ENCODE measurements at regions not wholly inside any gene's neighbourhood (a gene's known extent, or its start where the extent isn't known, plus 50 kb on each side); places are given as distances from the start of the nearest gene placed in this dataset.

- intact Hi-C loops (cut with DNase I) = no loop called here
- no peaks in the 10 kb centered on the region for H3K36me3 ChIP-seq
- TF ChIP-seq POLR2A (IDR thresholded peaks at IDR 0.05) (no peak), EP300 (IDR thresholded peaks at IDR 0.05) (no peak), CTCF (IDR thresholded peaks at IDR 0.05) (no peak)
- no peaks in the 10 kb centered on the region for H3K4me1 ChIP-seq (ENCODE audit: insufficient read depth)
- H3K27me3 ChIP-seq = no peaks in the 10 kb centered on the region
- H3K4me3 ChIP-seq = no peak overlapping the region
- DNase-seq = no peak
- H3K9me3 ChIP-seq = no peaks in the 10 kb centered on the region
- H3K27ac ChIP-seq = no peak overlapping the region
- WGBS, 3 donors = 79 to 89% (median 80%) methylated on average over 9 of the region's 9 CpGs
Observed at GRCh38 chr12:111088409-111088808, 168.0 kb upstream of the MYL2 start.

GRCh38 chr12:111086947-111087700 is 166.7 kb upstream of the MYL2 start:
- Histone ChIP-seq H3K27ac (no peak overlapping the region), H3K9me3 (no peaks in the 10 kb centered on the region), H3K27me3 (no peaks in the 10 kb centered on the region), H3K36me3 (no peaks in the 10 kb centered on the region), H3K4me3 (no peak overlapping the region), H3K4me1 (ENCODE audit: insufficient read depth) (no peaks in the 10 kb centered on the region)
- TF ChIP-seq EP300 (IDR thresholded peaks at IDR 0.05) (no peak), POLR2A (IDR thresholded peaks at IDR 0.05) (no peak), CTCF (IDR thresholded peaks at IDR 0.05) (no peak)
- DNase-seq = no peak
- intact Hi-C loops (cut with DNase I) = no loop called here
- 76 to 81% (median 78%) methylated on average over 12 of the region's 12 CpGs for WGBS, 3 donors

- intact Hi-C loops (cut with DNase I) = no loop called here
- H3K4me3 ChIP-seq = no peak overlapping the region
- no peaks in the 10 kb centered on the region for H3K36me3 ChIP-seq
- DNase-seq = no peak
- H3K4me1 ChIP-seq (ENCODE audit: insufficient read depth) = no peaks in the 10 kb centered on the region
- no peak for TF ChIP-seq POLR2A (IDR thresholded peaks at IDR 0.05)
- TF ChIP-seq EP300 (IDR thresholded peaks at IDR 0.05) = no peak
- no peak for TF ChIP-seq CTCF (IDR thresholded peaks at IDR 0.05)
- WGBS, 3 donors = 71 to 96% (median 82%) methylated on average over 1 of the region's 1 CpG
- no peaks in the 10 kb centered on the region for H3K9me3 ChIP-seq
- no peaks in the 10 kb centered on the region for H3K27me3 ChIP-seq
- H3K27ac ChIP-seq = no peak overlapping the region
Observed at GRCh38 chr12:111085096-111085495, 164.7 kb upstream of the MYL2 start.

GRCh38 chr12:111084605-111085004 is 164.2 kb upstream of the MYL2 start:
- H3K27me3 ChIP-seq = no peaks in the 10 kb centered on the region
- no peaks in the 10 kb centered on the region for H3K36me3 ChIP-seq
- H3K9me3 ChIP-seq = no peaks in the 10 kb centered on the region
- no peak for DNase-seq
- intact Hi-C loops (cut with DNase I) = no loop called here
- no peak overlapping the region for H3K27ac ChIP-seq
- WGBS, 3 donors = 80 to 89% (median 83%) methylated on average over 15 of the region's 15 CpGs
- no peaks in the 10 kb centered on the region for H3K4me1 ChIP-seq (ENCODE audit: insufficient read depth)
- TF ChIP-seq CTCF (IDR thresholded peaks at IDR 0.05) (no peak), EP300 (IDR thresholded peaks at IDR 0.05) (no peak), POLR2A (IDR thresholded peaks at IDR 0.05) (no peak)
- H3K4me3 ChIP-seq = no peak overlapping the region

Data from ovary (tissue), 7 donors.